Mucosa of descending colon (tissue), 3 donors: ENCODE measurements at regions not wholly inside any gene's neighbourhood (a gene's known extent, or its start where the extent isn't known, plus 50 kb on each side); places are given as distances from the start of the nearest gene placed in this dataset.

Source experiments
- ATAC-seq: fragments of 200-7000 bp; cut with Tn5 transposase; one replicate; pipeline ENCODE4 v1.9.1; 2020; ENCODE audit warnings: mild to moderate bottlenecking, moderate library complexity
- DNase-seq, 3 donors: peaks; one replicate each; pipeline ENCODE4 v3.0.0-alpha.2; 2020
- H3K36me3 ChIP-seq: fragments of 200-600 bp; one replicate; pipeline ENCODE4 v1.8.0; 2021; ENCODE audit warnings: low read depth, mild to moderate bottlenecking
- H3K4me1 ChIP-seq: fragments of 200-600 bp; one replicate; pipeline ENCODE4 v1.8.0; 2021; ENCODE audit warnings: low read depth, mild to moderate bottlenecking
- H3K4me3 ChIP-seq: fragments of 200-600 bp; one replicate; pipeline ENCODE4 v1.8.0; 2021; ENCODE audit warnings: mild to moderate bottlenecking
- H3K9me3 ChIP-seq: fragments of 200-600 bp; one replicate; pipeline ENCODE4 v1.8.0; 2021; ENCODE audit warnings: mild to moderate bottlenecking
- CTCF ChIP-seq: fragments of 200-600 bp; IDR thresholded peaks from one replicate; pipeline ENCODE4 v1.8.0; 2022; ENCODE audit warnings: antibody characterized with exemption, mild to moderate bottlenecking
- intact Hi-C, 2 donors: fragments of 100-400 bp; cut with DNase I in 1 of 2; cut with micrococcal nuclease in 1 of 2; formaldehyde crosslinking; loops; one replicate each; pipeline versions ENCODE4 v1.11.0 to v1.11.1; 2022; cut with DNase I, micrococcal nuclease
- donor health status: DM: no; HTN: no; CAD: no; lungs with moderate emphysema.
- donor health status: DM: no; HTN: no; CAD: no.
- donor health status: DM: no; HTN: yes; CAD: no.

GRCh38 chr5:90231688-90232087, 177.9 kb downstream of the CETN3 start:
- TF ChIP-seq CTCF, result no peak
- H3K9me3 ChIP-seq, result no peaks in the 10 kb centered on the region
- ATAC-seq (no peak), DNase-seq (no peak)
- no peak overlapping the region for H3K4me3 ChIP-seq
- H3K4me1 ChIP-seq, result peaks cover 7% of the 10 kb centered on the region
- H3K36me3 ChIP-seq, result no peaks in the 10 kb centered on the region
- intact Hi-C loops, result no loop called here

DNA sequence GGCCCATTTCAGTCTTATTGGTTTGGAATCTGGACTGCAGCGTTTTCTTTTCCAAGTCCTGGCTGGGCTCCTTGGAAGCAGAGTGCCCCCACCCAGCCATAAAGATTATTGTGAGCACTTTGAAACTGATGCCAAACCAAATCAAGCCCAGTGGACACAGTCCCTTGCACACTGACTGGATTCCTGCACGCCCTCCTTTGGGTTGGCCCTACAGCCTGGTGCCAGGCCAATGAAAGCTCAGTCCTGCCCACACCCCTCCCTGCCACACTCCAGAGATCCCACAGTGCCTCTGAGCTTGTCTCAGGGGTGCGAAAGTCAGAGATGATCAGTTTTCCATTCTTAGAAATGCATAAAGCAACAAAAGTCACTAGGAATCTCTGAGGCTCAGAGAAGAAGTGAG, 181.9 kb downstream of the CETN3 start:
- peaks cover 14% of the 10 kb centered on the region for H3K4me1 ChIP-seq
- no peak overlapping the region for H3K4me3 ChIP-seq
- DNase-seq (peak; percentile 72 to 82 (median 79)), ATAC-seq (peak; percentile 97)
- intact Hi-C loops, result no loop called here
- no peaks in the 10 kb centered on the region for H3K36me3 ChIP-seq
- H3K9me3 ChIP-seq, result no peaks in the 10 kb centered on the region
- no peak for TF ChIP-seq CTCF

GRCh38 chr5:90226433-90227099, 183.0 kb downstream of the CETN3 start:
- intact Hi-C loops, result no loop called here
- H3K36me3 ChIP-seq, result no peaks in the 10 kb centered on the region
- H3K4me3 ChIP-seq, result no peak overlapping the region
- TF ChIP-seq CTCF, result no peak
- H3K9me3 ChIP-seq, result no peaks in the 10 kb centered on the region
- ATAC-seq (peak; percentile 37), DNase-seq (peak; percentile 33 to 71 (median 44))
- H3K4me1 ChIP-seq, result peaks cover 14% of the 10 kb centered on the region

DNA sequence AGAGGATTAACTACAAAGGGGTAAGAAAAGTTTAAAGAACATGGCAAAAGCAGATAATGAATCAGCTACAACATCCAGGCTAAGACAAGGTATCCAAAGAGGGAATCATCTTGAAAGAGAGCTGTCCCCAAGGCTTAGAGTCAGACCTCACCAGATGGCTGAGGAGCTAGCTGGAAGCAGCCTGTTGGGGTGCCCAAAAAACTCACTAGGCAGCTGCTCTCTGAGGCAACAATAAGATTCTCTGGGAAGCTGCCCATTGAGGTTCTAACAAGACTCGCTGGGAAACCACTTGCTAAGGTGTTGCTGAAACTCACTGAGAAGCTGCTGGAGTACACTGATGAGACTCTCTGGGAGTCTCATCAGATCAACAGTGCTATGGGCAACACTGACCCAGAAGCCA, 185.2 kb downstream of the CETN3 start:
- ATAC-seq (no peak), DNase-seq (no peak)
- intact Hi-C loops, result no loop called here
- Histone ChIP-seq H3K4me3 (no peak overlapping the region), H3K4me1 (peaks cover 14% of the 10 kb centered on the region), H3K9me3 (no peaks in the 10 kb centered on the region), H3K36me3 (no peaks in the 10 kb centered on the region)
- no peak for TF ChIP-seq CTCF

DNA sequence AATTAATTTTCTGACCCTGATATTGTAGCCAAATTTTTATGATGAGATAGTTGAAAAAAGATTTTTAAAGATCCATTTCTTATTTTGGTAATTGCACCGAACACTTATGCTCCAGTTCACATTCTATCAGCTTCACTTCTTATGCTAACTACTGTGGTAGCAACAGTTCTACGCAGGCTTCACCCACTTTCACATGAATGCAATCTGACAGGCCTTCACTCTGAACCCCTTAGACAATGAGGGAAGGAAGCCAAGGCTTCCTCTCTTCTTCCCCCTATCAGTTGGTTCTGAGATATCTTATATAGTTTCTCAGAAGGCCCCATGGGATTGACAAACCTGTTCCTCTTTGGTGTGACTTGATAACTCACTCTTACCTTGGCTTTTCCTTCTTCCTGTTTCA, 185.8 kb downstream of the CETN3 start:
- no peak for TF ChIP-seq CTCF
- H3K4me3 ChIP-seq, result no peak overlapping the region
- intact Hi-C loops, result no loop called here
- H3K36me3 ChIP-seq, result no peaks in the 10 kb centered on the region
- DNase-seq (no peak), ATAC-seq (no peak)
- peaks cover 14% of the 10 kb centered on the region for H3K4me1 ChIP-seq
- no peaks in the 10 kb centered on the region for H3K9me3 ChIP-seq

- DNase-seq (no peak), ATAC-seq (no peak)
- Histone ChIP-seq H3K4me1 (peaks cover 10% of the 10 kb centered on the region), H3K36me3 (no peaks in the 10 kb centered on the region), H3K9me3 (no peaks in the 10 kb centered on the region), H3K4me3 (no peak overlapping the region)
- intact Hi-C loops, result no loop called here
- TF ChIP-seq CTCF, result no peak
These were observed 187.6 kb downstream of the CETN3 start for GRCh38 chr5:90221951-90222350.
